H9 (cell line): ENCODE measurements at regions not wholly inside any gene's neighbourhood (a gene's known extent, or its start where the extent isn't known, plus 50 kb on each side); places are given as distances from the start of the nearest gene placed in this dataset.
"Not testable (repeated sequence)": the region's sequence is repeated elsewhere in the genome, so short reads cannot be mapped to it uniquely, and the experiment has no call there.

Experiments
- DNase-seq: peaks from one replicate; pipeline ENCODE4 v3.0.0-alpha.2; 2017
- H2AFZ ChIP-seq: one replicate; pipeline ENCODE4 v1.6.1; 2013; ENCODE audit warnings: mild to moderate bottlenecking, low read length, control low read depth, moderate library complexity
- H2AK5ac ChIP-seq: 2 replicates; pipeline ENCODE4 v1.6.1; 2013; ENCODE audit warnings: low read length, control low read depth, mixed read lengths; ENCODE audit not compliant: insufficient read length
- H2BK120ac ChIP-seq: one replicate; pipeline ENCODE4 v1.6.1; 2013; ENCODE audit warnings: low read depth, mild to moderate bottlenecking, low read length, control low read depth, inconsistent platforms; ENCODE audit not compliant: poor library complexity, severe bottlenecking
- H2BK12ac ChIP-seq: 2 replicates; pipeline ENCODE4 v1.6.1; 2013; ENCODE audit warnings: low read length, control low read depth, mixed read lengths, low read depth; ENCODE audit not compliant: insufficient read length
- H2BK15ac ChIP-seq: 2 replicates; pipeline ENCODE4 v1.6.1; 2013; ENCODE audit warnings: low read depth, low read length, control low read depth
- H2BK20ac ChIP-seq: one replicate; pipeline ENCODE4 v1.6.1; 2013; ENCODE audit warnings: low read depth, mild to moderate bottlenecking, low read length, control low read depth, inconsistent platforms; ENCODE audit not compliant: poor library complexity, severe bottlenecking
- H2BK5ac ChIP-seq: 2 replicates; pipeline ENCODE4 v1.6.1; 2013; ENCODE audit warnings: low read length, control low read depth, mixed read lengths; ENCODE audit not compliant: insufficient read length
- H3K14ac ChIP-seq: 2 replicates; pipeline ENCODE4 v1.6.1; 2013; ENCODE audit warnings: low read length, control low read depth; ENCODE audit not compliant: insufficient read depth
- H3K18ac ChIP-seq: 2 replicates; pipeline ENCODE4 v1.6.1; 2013; ENCODE audit warnings: low read depth, mild to moderate bottlenecking, mixed read lengths, low read length, control low read depth; ENCODE audit not compliant: insufficient read length
- H3K23ac ChIP-seq: 2 replicates; pipeline ENCODE4 v1.6.1; 2013; ENCODE audit warnings: low read length, control low read depth, mixed read lengths, low read depth; ENCODE audit not compliant: insufficient read length
- H3K23me2 ChIP-seq: 2 replicates; pipeline ENCODE4 v1.6.1; 2013; ENCODE audit warnings: low read depth, mild to moderate bottlenecking, mixed read lengths, low read length, control low read depth; ENCODE audit not compliant: insufficient read length, poor library complexity, severe bottlenecking
- H3K27ac ChIP-seq: 2 replicates; pipeline ENCODE4 v1.5.1; 2013; ENCODE audit warnings: low read length, control low read depth, mixed read lengths, low read depth; ENCODE audit not compliant: insufficient read length
- H3K27me3 ChIP-seq: 2 replicates; pipeline ENCODE4 v1.6.1; 2013; ENCODE audit warnings: low read length, control low read depth, inconsistent platforms; ENCODE audit not compliant: insufficient read depth
- H3K4ac ChIP-seq: 2 replicates; pipeline ENCODE4 v1.6.1; 2013; ENCODE audit warnings: low read depth, mild to moderate bottlenecking, control low read depth, inconsistent platforms, low read length, moderate library complexity
- H3K4me1 ChIP-seq: 2 replicates; pipeline ENCODE4 v1.6.1; 2013; ENCODE audit warnings: low read length, control low read depth, inconsistent platforms; ENCODE audit not compliant: insufficient read depth
- H3K4me2 ChIP-seq: 2 replicates; pipeline ENCODE4 v1.6.1; 2013; ENCODE audit warnings: low read length, control low read depth, mixed read lengths; ENCODE audit not compliant: insufficient read length, insufficient read depth
- H3K56ac ChIP-seq: 2 replicates; pipeline ENCODE4 v1.6.1; 2013; ENCODE audit warnings: low read depth, mild to moderate bottlenecking, mixed read lengths, low read length, control low read depth; ENCODE audit not compliant: insufficient read length
- H3K79me1 ChIP-seq: 2 replicates; pipeline ENCODE4 v1.6.1; 2013; ENCODE audit warnings: low read depth, mild to moderate bottlenecking, moderate library complexity, low read length, control low read depth, inconsistent platforms; ENCODE audit not compliant: insufficient read depth, poor library complexity, severe bottlenecking
- H3K79me2 ChIP-seq: 2 replicates; pipeline ENCODE4 v1.6.1; 2013; ENCODE audit warnings: low read length, control low read depth, inconsistent platforms; ENCODE audit not compliant: insufficient read depth
- H3K9ac ChIP-seq: 2 replicates; pipeline ENCODE4 v1.6.1; 2013; ENCODE audit warnings: low read length, control low read depth, mixed read lengths; ENCODE audit not compliant: insufficient read length; ENCODE audit errors: extremely low read depth
- H3K9me3 ChIP-seq: one replicate; pipeline ENCODE4 v1.6.1; 2013; ENCODE audit warnings: low read depth, low read length, inconsistent platforms; ENCODE audit not compliant: control insufficient read depth
- H3T11ph ChIP-seq: one replicate; pipeline ENCODE4 v1.6.1; 2013; ENCODE audit warnings: mild to moderate bottlenecking, low read length, control low read depth, inconsistent platforms
- H4K20me1 ChIP-seq: one replicate; pipeline ENCODE4 v1.6.1; 2013; ENCODE audit not compliant: control insufficient read depth, insufficient read length, insufficient read depth
- H4K5ac ChIP-seq: 2 replicates; pipeline ENCODE4 v1.6.1; 2013; ENCODE audit warnings: low read depth, mild to moderate bottlenecking, mixed read lengths, low read length, control low read depth; ENCODE audit not compliant: insufficient read length
- H4K8ac ChIP-seq: replicated peaks from 2 replicates; pipeline ENCODE4 v1.6.1; 2013; ENCODE audit warnings: low read length, control low read depth, mixed read lengths, low read depth; ENCODE audit not compliant: insufficient read length
- H4K91ac ChIP-seq: 2 replicates; pipeline ENCODE4 v1.6.1; 2013; ENCODE audit warnings: low read depth, mild to moderate bottlenecking, moderate library complexity, mixed read lengths, low read length, control low read depth; ENCODE audit not compliant: insufficient read length
- H3K27ac Mint-ChIP-seq, 3 experiments: 2 replicates in 2 of 3; 3 replicates in 1 of 3; pipeline ENCODE4 v1.8.0; 2020 to 2021; ENCODE audit warnings: mixed read lengths in 3 of 3, mild to moderate bottlenecking in 1 of 3, moderate library complexity in 1 of 3
- H3K27me3 Mint-ChIP-seq: 2 replicates; pipeline ENCODE4 v1.8.0; 2021; ENCODE audit warnings: low read depth, mild to moderate bottlenecking, moderate library complexity, mixed read lengths
- H3K36me3 Mint-ChIP-seq, 3 experiments: 2 replicates in 2 of 3; 3 replicates in 1 of 3; pipeline ENCODE4 v1.8.0; 2020 to 2021; ENCODE audit warnings: low read depth in 3 of 3, mixed read lengths in 3 of 3; ENCODE audit not compliant: insufficient read depth in 1 of 3
- H3K4me1 Mint-ChIP-seq, 2 experiments: 2 replicates each; pipeline ENCODE4 v1.8.0; 2020; ENCODE audit warnings: mixed read lengths in 2 of 2
- H3K4me3 Mint-ChIP-seq, 2 experiments: 2 replicates in 1 of 2; 3 replicates in 1 of 2; pipeline ENCODE4 v1.8.0; 2020 to 2021; ENCODE audit warnings: mild to moderate bottlenecking in 2 of 2, mixed read lengths in 2 of 2, moderate library complexity in 1 of 2
- H3K9me3 Mint-ChIP-seq, 2 experiments: 2 replicates in 1 of 2; 3 replicates in 1 of 2; pipeline ENCODE4 v1.8.0; 2020; ENCODE audit warnings: mild to moderate bottlenecking in 2 of 2, mixed read lengths in 2 of 2, moderate library complexity in 1 of 2
- CTCF ChIP-seq: fragments of 200-600 bp; sonication (generic); conservative IDR thresholded peaks from 3 replicates; pipeline ENCODE4 v1.8.0; 2021; ENCODE audit warnings: antibody characterized with exemption, mild to moderate bottlenecking
- WGBS: extraction: QIAGEN DNeasy Blood & Tissue Kit; methylation state at CpG from one replicate; pipeline ENCODE4 v1.1.7; 2013; ENCODE audit warnings: missing lambda C conversion rate, low lambda C conversion rate, mixed read lengths; ENCODE audit not compliant: insufficient read length; ENCODE audit errors: extremely low coverage; 5-methylcytosine and 5-hydroxymethylcytosine counted together

- H3K14ac ChIP-seq, result no peak overlapping the region
- no peak overlapping the region for H2BK20ac ChIP-seq
- no peaks in the 10 kb centered on the region for H3K23me2 ChIP-seq
- H3K9ac ChIP-seq, result no peak overlapping the region
- no peak overlapping the region for H2BK120ac ChIP-seq
- H4K5ac ChIP-seq, result no peak overlapping the region
- no peak overlapping the region for H3T11ph ChIP-seq
- no peak overlapping the region for H3K27ac ChIP-seq
- peaks cover 94 to 95% (median 94%) of the 10 kb centered on the region in 3 experiments for H3K36me3 Mint-ChIP-seq
- no peaks in the 10 kb centered on the region for H4K20me1 ChIP-seq
- no peak for DNase-seq
- H3K4me3 Mint-ChIP-seq, result no peak overlapping the region; a peak in 1 of 5 replicates
- WGBS, result no CpG with 5 or more reads among the region's 10 CpGs
- no peaks in the 10 kb centered on the region for H3K79me1 ChIP-seq
- H3K9me3 ChIP-seq, result peaks cover 100% of the 10 kb centered on the region
- H3K27ac Mint-ChIP-seq, result no peak overlapping the region
- no peaks in the 10 kb centered on the region for H3K27me3 ChIP-seq
- H2BK15ac ChIP-seq, result no peak overlapping the region
- no peak overlapping the region for H4K91ac ChIP-seq
- no peak overlapping the region for H3K4ac ChIP-seq
- H3K4me1 Mint-ChIP-seq, result no peaks in the 10 kb centered on the region
- TF ChIP-seq CTCF, result no peak
- H3K27me3 Mint-ChIP-seq, result peaks cover 21% of the 10 kb centered on the region
- no peak overlapping the region for H2BK12ac ChIP-seq
- no peak overlapping the region for H2AK5ac ChIP-seq
- H3K79me2 ChIP-seq, result no peaks in the 10 kb centered on the region
- H3K56ac ChIP-seq, result no peak overlapping the region
- no peak overlapping the region for H3K18ac ChIP-seq
- no peak overlapping the region for H2BK5ac ChIP-seq
- no peak overlapping the region for H3K23ac ChIP-seq
- peaks cover 98 to 99% of the 10 kb centered on the region in 2 experiments for H3K9me3 Mint-ChIP-seq
- H3K4me1 ChIP-seq, result no peaks in the 10 kb centered on the region
- no peak overlapping the region for H2AFZ ChIP-seq
- H3K4me2 ChIP-seq, result no peak overlapping the region
- no peak overlapping the region for H4K8ac ChIP-seq
Observed at GRCh38 chr10:42304341-42304740, 334.0 kb downstream of the ZNF33B start.

DNA sequence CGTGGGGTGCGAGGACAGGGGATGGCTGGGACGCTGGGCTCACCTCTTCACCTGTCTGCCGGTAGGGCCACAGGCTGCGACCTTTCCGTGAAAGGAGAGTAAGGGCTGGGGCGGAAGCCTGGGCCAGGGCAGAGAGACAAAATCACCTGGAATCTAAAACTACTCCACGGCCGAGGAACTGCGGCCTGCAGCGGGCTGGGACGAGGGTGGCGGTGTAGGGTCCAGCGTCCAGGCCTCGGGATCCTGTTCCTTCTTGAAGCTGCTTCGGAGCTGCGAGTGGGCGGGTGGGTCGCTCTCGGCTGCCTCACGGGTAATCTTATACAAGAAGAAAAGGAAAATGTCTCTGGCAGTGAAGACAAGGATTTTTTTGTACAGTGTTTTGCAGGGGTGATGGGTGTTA, 356.5 kb downstream of the ZNF33B start:
- not testable (repeated sequence) for H3K27me3 ChIP-seq, DNase-seq, H2AK5ac ChIP-seq, H2BK5ac ChIP-seq, H3K27me3 Mint-ChIP-seq, H3K27ac Mint-ChIP-seq, H3K27ac ChIP-seq, H3K4me3 Mint-ChIP-seq, H2BK15ac ChIP-seq, H2BK120ac ChIP-seq, H3T11ph ChIP-seq, H4K8ac ChIP-seq, H3K4me1 Mint-ChIP-seq, H3K36me3 Mint-ChIP-seq, H3K4me2 ChIP-seq, H3K79me2 ChIP-seq, H4K20me1 ChIP-seq, H3K56ac ChIP-seq, H4K91ac ChIP-seq, H3K9me3 ChIP-seq, H3K4ac ChIP-seq, H3K23me2 ChIP-seq, H3K79me1 ChIP-seq, H3K4me1 ChIP-seq, H4K5ac ChIP-seq, H3K18ac ChIP-seq, H2BK20ac ChIP-seq, H3K23ac ChIP-seq, H2BK12ac ChIP-seq, H3K14ac ChIP-seq, H3K9ac ChIP-seq, H2AFZ ChIP-seq
- peaks cover 39 to 47% of the 10 kb centered on the region in 2 experiments for H3K9me3 Mint-ChIP-seq
- WGBS, result no CpG with 5 or more reads among the region's 21 CpGs
